ENCODE measurements at regions not wholly inside any gene's neighbourhood (a gene's known extent, or its start where the extent isn't known, plus 50 kb on each side); places are given as distances from the start of the nearest gene placed in this dataset.

GRCh38 chr2:103196802-103197201 lies 435.0 kb downstream of the TMEM182 start:
- TF ChIP-seq CTCF (IDR thresholded peaks at IDR 0.05), result no peak
- TF ChIP-seq POLR2A (IDR thresholded peaks at IDR 0.05), result no peak
